A549 (cell line): ENCODE measurements at regions not wholly inside any gene's neighbourhood (a gene's known extent, or its start where the extent isn't known, plus 50 kb on each side); places are given as distances from the start of the nearest gene placed in this dataset.

Experiments
- MAZ ChIP-seq: fragments of 150-350 bp; IDR thresholded peaks from 2 replicates; pipeline ENCODE4 v1.6.1; 2014; ENCODE audit warnings: antibody characterized with exemption, low read depth, low read length, borderline replicate concordance
- MYC ChIP-seq: IDR thresholded peaks from 2 replicates; pipeline ENCODE4 v1.6.1; 2012; ENCODE audit warnings: mild to moderate bottlenecking, inconsistent platforms, low read length, improper control_type of control experiment, borderline replicate concordance
- POLR2A ChIP-seq: IDR thresholded peaks from 2 replicates; pipeline ENCODE4 v1.6.1; 2012; ENCODE audit warnings: mild to moderate bottlenecking, low read length
- RAD21 ChIP-seq, 2 experiments: fragments of >200 bp in 1 of 2; sonication (Bioruptor Twin) in 1 of 2; formaldehyde crosslinking in 1 of 2; IDR thresholded peaks in 1 of 2; conservative IDR thresholded peaks in 1 of 2; 2 replicates in 1 of 2; 3 replicates in 1 of 2; pipeline ENCODE4 v1.6.1; 2012 to 2018; ENCODE audit warnings: inconsistent platforms in 1 of 2
- SMC3 ChIP-seq: fragments of >200 bp; sonication (Bioruptor Twin); formaldehyde crosslinking; IDR thresholded peaks from 3 replicates; pipeline ENCODE4 v1.6.1; 2018; ENCODE audit warnings: inconsistent platforms
- ZNF302 ChIP-seq: fragments of 250-450 bp; sonication (Bioruptor Pico); IDR thresholded peaks from 2 replicates; pipeline ENCODE4 v1.9.0; 2021; ENCODE audit warnings: inconsistent platforms, mild to moderate bottlenecking, moderate library complexity
- TF ChIP-seq, protein P1 (sequence below): fragments of >200 bp; sonication (Bioruptor Twin); formaldehyde crosslinking; IDR thresholded peaks from 3 replicates; pipeline ENCODE4 v1.5.1; 2016
- TF ChIP-seq, protein P2 (sequence below): IDR thresholded peaks from 2 replicates; pipeline ENCODE4 v1.6.1; 2012; ENCODE audit warnings: low read depth, borderline replicate concordance
- TF ChIP-seq, protein P3 (sequence below): fragments of 200-600 bp; sonication (generic); IDR thresholded peaks from 2 replicates; pipeline ENCODE4 v1.6.1; 2016; ENCODE audit warnings: antibody characterized with exemption, mild to moderate bottlenecking, moderate library complexity

DNA sequence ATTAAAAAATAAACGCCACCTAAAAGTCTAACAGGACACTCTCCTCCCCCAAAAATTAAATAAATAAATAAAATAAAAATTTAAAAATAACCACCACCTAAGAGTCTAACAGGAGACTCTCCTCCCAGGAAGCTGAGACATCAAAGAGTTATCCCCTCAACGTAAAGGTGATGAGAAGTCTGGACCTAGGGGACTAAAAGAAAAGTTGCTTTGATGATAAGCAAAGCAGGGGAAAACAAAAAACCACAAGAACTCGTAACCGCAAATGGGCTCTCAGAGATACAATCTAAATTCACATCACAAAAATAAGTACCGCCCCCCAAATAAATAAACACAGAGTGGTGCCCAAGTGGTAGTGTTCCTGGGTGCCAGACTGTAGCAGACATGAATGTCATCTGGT is 412.2 kb downstream of the ZFHX3 start:
- TF ChIP-seq, protein P1, sequence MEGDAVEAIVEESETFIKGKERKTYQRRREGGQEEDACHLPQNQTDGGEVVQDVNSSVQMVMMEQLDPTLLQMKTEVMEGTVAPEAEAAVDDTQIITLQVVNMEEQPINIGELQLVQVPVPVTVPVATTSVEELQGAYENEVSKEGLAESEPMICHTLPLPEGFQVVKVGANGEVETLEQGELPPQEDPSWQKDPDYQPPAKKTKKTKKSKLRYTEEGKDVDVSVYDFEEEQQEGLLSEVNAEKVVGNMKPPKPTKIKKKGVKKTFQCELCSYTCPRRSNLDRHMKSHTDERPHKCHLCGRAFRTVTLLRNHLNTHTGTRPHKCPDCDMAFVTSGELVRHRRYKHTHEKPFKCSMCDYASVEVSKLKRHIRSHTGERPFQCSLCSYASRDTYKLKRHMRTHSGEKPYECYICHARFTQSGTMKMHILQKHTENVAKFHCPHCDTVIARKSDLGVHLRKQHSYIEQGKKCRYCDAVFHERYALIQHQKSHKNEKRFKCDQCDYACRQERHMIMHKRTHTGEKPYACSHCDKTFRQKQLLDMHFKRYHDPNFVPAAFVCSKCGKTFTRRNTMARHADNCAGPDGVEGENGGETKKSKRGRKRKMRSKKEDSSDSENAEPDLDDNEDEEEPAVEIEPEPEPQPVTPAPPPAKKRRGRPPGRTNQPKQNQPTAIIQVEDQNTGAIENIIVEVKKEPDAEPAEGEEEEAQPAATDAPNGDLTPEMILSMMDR: no peak
- TF ChIP-seq, protein P2, sequence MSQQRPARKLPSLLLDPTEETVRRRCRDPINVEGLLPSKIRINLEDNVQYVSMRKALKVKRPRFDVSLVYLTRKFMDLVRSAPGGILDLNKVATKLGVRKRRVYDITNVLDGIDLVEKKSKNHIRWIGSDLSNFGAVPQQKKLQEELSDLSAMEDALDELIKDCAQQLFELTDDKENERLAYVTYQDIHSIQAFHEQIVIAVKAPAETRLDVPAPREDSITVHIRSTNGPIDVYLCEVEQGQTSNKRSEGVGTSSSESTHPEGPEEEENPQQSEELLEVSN: no peak
- TF ChIP-seq POLR2A (no peak), MAZ (no peak), MYC (no peak), SMC3 (no peak), ZNF302 (CRISPR knock-in tag) (no peak), RAD21 (conservative IDR thresholded peaks at IDR 0.05 in 1 of 2, IDR thresholded peaks at IDR 0.05 in 1 of 2) (no peak)
- TF ChIP-seq, protein P3, sequence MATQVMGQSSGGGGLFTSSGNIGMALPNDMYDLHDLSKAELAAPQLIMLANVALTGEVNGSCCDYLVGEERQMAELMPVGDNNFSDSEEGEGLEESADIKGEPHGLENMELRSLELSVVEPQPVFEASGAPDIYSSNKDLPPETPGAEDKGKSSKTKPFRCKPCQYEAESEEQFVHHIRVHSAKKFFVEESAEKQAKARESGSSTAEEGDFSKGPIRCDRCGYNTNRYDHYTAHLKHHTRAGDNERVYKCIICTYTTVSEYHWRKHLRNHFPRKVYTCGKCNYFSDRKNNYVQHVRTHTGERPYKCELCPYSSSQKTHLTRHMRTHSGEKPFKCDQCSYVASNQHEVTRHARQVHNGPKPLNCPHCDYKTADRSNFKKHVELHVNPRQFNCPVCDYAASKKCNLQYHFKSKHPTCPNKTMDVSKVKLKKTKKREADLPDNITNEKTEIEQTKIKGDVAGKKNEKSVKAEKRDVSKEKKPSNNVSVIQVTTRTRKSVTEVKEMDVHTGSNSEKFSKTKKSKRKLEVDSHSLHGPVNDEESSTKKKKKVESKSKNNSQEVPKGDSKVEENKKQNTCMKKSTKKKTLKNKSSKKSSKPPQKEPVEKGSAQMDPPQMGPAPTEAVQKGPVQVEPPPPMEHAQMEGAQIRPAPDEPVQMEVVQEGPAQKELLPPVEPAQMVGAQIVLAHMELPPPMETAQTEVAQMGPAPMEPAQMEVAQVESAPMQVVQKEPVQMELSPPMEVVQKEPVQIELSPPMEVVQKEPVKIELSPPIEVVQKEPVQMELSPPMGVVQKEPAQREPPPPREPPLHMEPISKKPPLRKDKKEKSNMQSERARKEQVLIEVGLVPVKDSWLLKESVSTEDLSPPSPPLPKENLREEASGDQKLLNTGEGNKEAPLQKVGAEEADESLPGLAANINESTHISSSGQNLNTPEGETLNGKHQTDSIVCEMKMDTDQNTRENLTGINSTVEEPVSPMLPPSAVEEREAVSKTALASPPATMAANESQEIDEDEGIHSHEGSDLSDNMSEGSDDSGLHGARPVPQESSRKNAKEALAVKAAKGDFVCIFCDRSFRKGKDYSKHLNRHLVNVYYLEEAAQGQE: no peak
